ENCODE measurements at regions not wholly inside any gene's neighbourhood (a gene's known extent, or its start where the extent isn't known, plus 50 kb on each side); places are given as distances from the start of the nearest gene placed in this dataset.

DNA sequence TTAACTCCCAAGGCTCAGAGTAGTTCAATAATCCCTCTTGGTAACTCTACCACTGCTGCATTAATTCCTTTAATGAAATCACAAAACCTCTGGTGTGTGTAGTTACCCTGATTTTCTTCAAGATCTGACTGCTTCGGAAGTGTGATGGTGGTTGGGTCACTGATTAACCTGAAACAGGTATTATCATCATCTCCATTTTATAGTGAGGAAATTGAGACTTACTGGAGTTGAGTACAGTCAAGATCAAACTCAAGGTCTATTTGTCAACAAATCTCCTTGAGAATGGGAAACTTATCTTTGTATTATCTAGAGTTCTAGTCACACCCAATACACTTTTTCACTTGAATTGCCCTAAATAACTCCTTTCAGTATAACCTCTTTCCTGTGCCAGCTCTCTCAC is 233.5 kb downstream of the BTG1 start:
- Mint-ChIP-seq H3K36me3 (ENCODE audit: insufficient read depth in 2 of 2) (no peaks in the 10 kb centered on the region), H3K9me3 (peaks cover 5 to 6% of the 10 kb centered on the region in 2 donors), H3K27me3 (ENCODE audit: low read depth) (no peaks in the 10 kb centered on the region), H3K27ac (no peak overlapping the region), H3K4me3 (no peak overlapping the region), H3K4me1 (ENCODE audit: low read depth) (peaks cover 9% of the 10 kb centered on the region)
- DNase-seq: no peak
- ATAC-seq (replicated peaks in 1 of 2): no peak

DNA sequence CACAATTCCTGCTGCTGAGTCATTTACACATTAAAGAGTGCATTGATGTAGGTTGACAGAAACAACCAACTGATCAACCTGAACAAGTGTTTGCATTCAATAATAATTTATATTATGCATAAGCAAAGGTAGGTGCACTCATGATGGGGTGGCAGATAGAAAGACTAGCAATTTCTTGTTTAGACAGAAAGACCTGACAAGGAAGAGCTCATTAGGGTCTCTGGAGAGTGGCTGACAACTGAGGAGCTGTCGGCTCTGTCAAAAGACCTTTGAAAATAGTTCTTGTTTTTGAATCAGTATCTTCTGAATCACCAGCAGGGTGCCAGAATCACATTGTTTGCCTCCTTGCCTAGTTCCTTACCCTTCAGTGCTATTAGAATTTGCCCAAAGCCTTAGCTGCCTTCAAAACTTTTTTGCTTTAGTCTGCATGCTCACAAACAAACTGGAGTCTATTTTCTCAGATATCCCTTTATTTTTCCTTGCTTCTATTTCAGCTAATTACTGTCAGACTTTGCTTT is 234.7 kb downstream of the BTG1 start:
- Mint-ChIP-seq H3K27ac (no peak overlapping the region), H3K4me1 (ENCODE audit: low read depth) (peaks cover 10% of the 10 kb centered on the region), H3K9me3 (peaks cover 5 to 6% of the 10 kb centered on the region in 2 donors), H3K36me3 (ENCODE audit: insufficient read depth in 2 of 2) (no peaks in the 10 kb centered on the region), H3K27me3 (ENCODE audit: low read depth) (no peaks in the 10 kb centered on the region), H3K4me3 (no peak overlapping the region)
- no peak for ATAC-seq (replicated peaks in 1 of 2)
- no peak for DNase-seq

DNA sequence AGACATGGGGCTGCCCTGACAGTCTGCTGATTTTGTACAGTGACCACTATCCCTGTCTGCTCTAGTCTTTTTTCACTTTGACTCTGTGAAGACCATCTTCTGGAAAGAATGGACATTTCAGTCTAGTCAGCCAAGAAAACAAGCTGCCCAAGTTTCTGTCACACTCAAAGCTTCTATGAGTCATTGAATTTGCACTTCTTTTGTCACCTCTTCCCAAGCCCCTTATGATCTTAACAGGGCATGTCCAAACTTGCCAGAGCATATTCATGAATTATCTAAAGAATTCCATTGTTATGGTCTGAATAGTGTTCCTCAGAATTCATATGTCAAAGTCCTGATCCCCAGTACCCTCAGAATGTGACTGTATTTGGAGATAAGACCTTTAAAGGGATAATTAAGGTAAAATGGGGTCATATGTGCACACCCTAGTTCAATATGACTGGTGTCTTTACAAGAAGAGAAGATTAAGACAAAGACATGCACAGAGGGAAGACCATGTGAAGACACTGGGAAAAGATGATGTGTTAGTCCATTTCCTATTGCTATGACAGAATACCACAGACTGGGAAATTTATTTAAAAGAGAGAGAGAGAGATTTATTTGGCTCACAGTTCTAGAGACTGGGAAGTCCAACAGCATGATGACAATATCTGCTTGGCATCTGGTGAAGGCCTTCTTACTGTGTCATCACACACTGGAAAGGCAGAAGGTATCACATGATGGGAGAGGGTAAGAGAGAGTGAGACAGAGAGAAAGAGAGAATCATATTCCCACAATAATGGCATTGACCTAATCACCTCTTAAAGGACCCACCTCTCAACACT is 242.6 kb downstream of the BTG1 start:
- H3K27ac Mint-ChIP-seq: peak overlapping the region; percentile 14
- H3K9me3 Mint-ChIP-seq: peaks cover 11 to 18% of the 10 kb centered on the region in 2 donors
- H3K4me3 Mint-ChIP-seq: peak overlapping the region in 1 of 2 donors; percentile 15
- no peak for DNase-seq
- no peaks in the 10 kb centered on the region for H3K27me3 Mint-ChIP-seq (ENCODE audit: low read depth)
- ATAC-seq (replicated peaks in 1 of 2): peak in 1 of 2 donors; percentile 22
- peaks cover 12% of the 10 kb centered on the region for H3K4me1 Mint-ChIP-seq (ENCODE audit: low read depth)
- H3K36me3 Mint-ChIP-seq (ENCODE audit: insufficient read depth in 2 of 2): peaks cover 9 to 18% of the 10 kb centered on the region in 2 donors

DNA sequence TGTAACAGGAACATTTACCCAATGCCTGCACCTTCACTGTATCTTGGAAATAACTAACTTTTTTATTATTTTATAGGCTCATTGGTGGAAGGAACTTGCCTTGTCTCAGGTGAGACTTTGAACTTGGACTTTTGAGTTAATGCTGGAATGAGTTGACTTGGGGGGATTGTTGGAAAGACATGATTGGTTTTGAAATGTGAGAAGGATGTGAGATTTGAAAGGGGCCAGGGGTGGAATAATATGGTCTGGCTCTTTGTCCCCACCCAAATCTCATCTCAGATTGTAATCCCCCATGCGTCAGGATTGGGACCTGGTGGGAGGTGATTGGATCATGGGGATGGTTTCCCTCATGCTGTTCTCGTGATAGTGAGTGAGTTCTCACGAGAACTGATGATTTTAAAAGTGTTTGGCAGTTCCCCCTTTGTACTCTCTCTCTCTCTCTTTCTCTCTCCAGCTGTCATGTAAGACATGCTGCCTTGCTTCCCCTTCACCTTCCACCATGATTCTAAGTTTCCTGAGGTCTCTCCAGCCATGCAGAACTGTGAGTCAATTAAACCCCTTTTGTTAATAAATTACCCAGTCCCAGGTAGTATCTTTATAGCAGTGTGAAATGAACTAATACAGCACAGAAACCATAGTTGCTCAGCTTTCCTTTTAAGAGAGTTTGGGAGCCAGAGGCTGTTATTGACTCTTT is 244.1 kb downstream of the BTG1 start:
- H3K4me1 Mint-ChIP-seq (ENCODE audit: low read depth): peaks cover 8% of the 10 kb centered on the region
- ATAC-seq (replicated peaks in 1 of 2): no peak
- peaks cover 14 to 18% of the 10 kb centered on the region in 2 donors for H3K9me3 Mint-ChIP-seq
- H3K27me3 Mint-ChIP-seq (ENCODE audit: low read depth): no peaks in the 10 kb centered on the region
- DNase-seq: no peak
- peaks cover 9 to 20% of the 10 kb centered on the region in 2 donors for H3K36me3 Mint-ChIP-seq (ENCODE audit: insufficient read depth in 2 of 2)
- H3K4me3 Mint-ChIP-seq: no peak overlapping the region
- no peak overlapping the region for H3K27ac Mint-ChIP-seq

DNA sequence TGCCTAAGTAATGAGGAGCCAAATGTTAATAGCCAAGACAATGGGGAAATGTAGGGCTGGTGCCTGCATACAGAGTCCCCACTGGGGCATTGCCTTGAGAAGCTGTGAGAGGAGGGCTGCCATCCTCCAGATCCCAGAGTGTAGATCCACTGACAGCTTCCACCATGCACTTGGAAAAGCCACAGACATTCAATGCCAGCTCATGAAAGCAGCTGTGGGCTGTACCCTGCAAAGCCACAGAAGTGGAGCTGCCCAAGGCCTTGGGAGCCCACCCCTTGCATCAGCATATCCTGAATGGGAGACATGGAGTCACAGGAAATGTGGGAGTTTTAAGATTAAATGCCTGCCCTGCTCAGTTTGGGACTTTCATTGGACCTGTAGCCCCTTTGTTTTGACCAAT is 244.7 kb downstream of the BTG1 start:
- Mint-ChIP-seq H3K4me1 (ENCODE audit: low read depth) (peaks cover 8% of the 10 kb centered on the region), H3K9me3 (peaks cover 14 to 18% of the 10 kb centered on the region in 2 donors), H3K36me3 (ENCODE audit: insufficient read depth in 2 of 2) (peaks cover 9 to 20% of the 10 kb centered on the region in 2 donors), H3K27me3 (ENCODE audit: low read depth) (no peaks in the 10 kb centered on the region), H3K27ac (no peak overlapping the region), H3K4me3 (no peak overlapping the region)
- ATAC-seq (replicated peaks in 1 of 2) (no peak), DNase-seq (no peak)

DNA sequence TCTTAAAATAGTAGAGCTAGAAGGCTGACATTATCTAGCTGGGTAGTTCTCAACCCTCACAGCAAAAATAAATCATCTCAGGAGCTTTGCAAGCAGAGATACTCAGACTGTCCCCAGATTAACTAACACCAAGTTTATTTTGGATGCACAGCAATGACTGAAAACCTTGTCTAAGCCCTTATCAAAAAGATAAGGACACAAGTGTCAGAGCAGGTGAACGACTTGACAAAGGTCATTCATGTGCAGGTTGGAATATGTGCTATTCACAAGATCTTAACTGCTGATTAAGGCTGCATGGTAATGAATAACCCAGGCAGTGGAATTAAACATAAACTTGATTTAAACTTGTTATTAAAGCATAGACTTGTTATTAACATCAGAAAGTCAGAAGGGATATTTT is 246.6 kb downstream of the BTG1 start:
- no peak for DNase-seq
- ATAC-seq (replicated peaks in 1 of 2): no peak
- Mint-ChIP-seq H3K27me3 (ENCODE audit: low read depth) (no peaks in the 10 kb centered on the region), H3K4me1 (ENCODE audit: low read depth) (peaks cover 8% of the 10 kb centered on the region), H3K27ac (no peak overlapping the region), H3K4me3 (no peak overlapping the region), H3K9me3 (peaks cover 12 to 17% of the 10 kb centered on the region in 2 donors), H3K36me3 (ENCODE audit: insufficient read depth in 2 of 2) (peaks cover 9 to 17% of the 10 kb centered on the region in 2 donors)

DNA sequence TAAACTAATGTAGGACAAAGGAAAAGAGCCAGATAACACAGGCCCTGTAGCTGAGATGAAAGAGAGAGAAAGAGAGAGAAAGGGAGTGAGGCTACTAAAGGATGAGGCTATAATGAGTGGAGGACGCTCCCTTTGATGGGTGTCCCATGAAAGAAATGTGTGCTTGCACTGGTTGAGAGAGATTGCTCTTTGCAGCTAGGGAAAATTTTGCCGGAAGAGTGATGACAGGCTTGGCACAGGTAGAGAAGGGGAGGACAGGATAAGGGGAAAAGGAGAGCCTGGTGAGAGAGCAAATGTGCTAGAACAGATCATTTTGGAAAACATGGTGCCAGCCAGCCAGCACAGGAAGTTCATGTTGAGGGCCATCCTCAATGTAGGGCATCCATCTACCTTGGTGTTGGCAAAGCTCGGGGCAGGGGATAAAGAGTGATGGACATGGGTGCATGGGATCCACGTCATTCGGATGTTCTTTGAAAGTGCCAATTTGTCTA is 248.6 kb downstream of the BTG1 start:
- H3K9me3 Mint-ChIP-seq: peaks cover 8% of the 10 kb centered on the region in 2 donors
- H3K4me1 Mint-ChIP-seq (ENCODE audit: low read depth): no peaks in the 10 kb centered on the region
- H3K27ac Mint-ChIP-seq: no peak overlapping the region
- H3K36me3 Mint-ChIP-seq (ENCODE audit: insufficient read depth in 2 of 2): peaks cover 0 to 10% of the 10 kb centered on the region in 2 donors
- H3K27me3 Mint-ChIP-seq (ENCODE audit: low read depth): no peaks in the 10 kb centered on the region
- no peak for ATAC-seq (replicated peaks in 1 of 2)
- DNase-seq: no peak
- no peak overlapping the region for H3K4me3 Mint-ChIP-seq

DNA sequence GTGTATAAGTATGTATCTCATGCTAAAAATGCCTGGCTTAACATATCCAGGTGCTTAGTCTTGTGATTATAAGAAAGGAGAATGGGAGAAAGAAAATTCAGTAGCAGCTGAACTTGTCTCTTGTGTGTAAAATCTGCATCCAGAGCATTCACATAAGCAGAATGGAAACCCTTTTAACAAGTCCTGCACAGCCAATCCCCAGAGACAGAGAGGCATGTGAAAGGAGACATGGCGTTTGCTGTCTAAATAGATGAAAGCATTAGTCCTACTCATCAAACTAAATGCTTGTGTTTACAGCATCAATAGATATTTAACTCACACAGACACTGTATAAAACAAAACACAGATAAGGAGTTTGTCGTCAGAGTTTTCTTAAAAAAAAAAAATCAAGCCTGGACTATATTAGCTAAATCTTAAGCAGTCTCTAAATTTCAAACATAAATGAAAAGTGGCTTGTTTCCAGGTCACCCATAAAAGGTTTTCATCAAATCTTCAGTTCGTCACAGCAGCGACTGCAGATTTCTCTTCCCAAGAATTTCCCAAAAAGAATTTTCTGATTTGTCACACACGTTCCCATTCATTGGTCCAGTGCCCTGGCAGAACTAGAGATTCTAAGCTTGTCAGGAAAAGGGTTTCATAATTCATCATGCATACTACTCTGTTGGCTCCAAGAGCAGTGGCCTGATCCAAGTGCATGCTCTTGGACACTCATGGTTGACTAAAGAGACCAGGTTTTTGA is 249.2 kb downstream of the BTG1 start:
- Mint-ChIP-seq H3K4me1 (ENCODE audit: low read depth) (no peaks in the 10 kb centered on the region), H3K27ac (no peak overlapping the region), H3K36me3 (ENCODE audit: insufficient read depth in 2 of 2) (peaks cover 0 to 6% of the 10 kb centered on the region in 2 donors), H3K27me3 (ENCODE audit: low read depth) (no peaks in the 10 kb centered on the region), H3K9me3 (peaks cover 5 to 7% of the 10 kb centered on the region in 2 donors), H3K4me3 (no peak overlapping the region)
- no peak for ATAC-seq (replicated peaks in 1 of 2)
- DNase-seq: no peak

DNA sequence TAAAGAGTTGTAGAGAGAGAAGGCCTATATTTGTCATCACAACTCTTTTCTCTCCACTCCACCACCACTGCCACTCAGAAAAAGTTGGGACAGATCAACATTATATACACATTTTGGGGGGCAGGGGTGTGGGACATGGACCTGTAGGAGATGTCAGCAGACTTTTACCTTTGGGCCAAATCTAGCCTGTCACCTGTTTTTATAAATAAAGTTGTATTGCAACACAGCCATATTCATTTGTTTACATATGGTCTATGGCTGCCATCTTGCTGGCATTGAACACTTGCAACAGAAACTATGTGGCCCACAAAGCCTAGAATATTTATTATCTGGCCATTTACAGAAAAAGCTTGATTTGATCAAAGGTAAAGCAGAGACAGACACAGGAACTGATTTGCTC is 250.7 kb downstream of the BTG1 start:
- Mint-ChIP-seq H3K4me1 (ENCODE audit: low read depth) (no peaks in the 10 kb centered on the region), H3K27me3 (ENCODE audit: low read depth) (no peaks in the 10 kb centered on the region), H3K4me3 (no peak overlapping the region), H3K9me3 (peaks cover 3 to 5% of the 10 kb centered on the region in 2 donors), H3K27ac (no peak overlapping the region), H3K36me3 (ENCODE audit: insufficient read depth in 2 of 2) (peaks cover 0 to 1% of the 10 kb centered on the region in 2 donors)
- ATAC-seq (replicated peaks in 1 of 2) (no peak), DNase-seq (no peak)

DNA sequence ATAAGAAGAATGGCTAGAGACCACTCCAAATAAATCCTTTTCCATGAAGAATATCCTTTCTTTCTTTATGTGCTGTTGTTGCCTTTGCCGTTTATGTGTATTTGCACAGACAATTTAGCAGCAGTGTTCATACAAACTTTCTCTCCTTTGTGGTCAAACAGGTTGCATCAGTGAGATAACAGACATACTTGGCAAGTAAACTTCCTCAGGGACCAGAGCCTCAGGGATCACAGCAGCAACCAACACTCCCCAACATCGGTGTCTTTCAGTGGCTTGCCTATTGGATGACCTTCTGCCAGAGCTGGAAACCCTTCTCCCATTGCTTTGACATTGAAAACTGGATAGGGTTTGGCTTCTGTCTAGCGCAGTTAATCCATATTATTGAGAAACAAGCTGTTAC is 252.2 kb downstream of the BTG1 start:
- Mint-ChIP-seq H3K36me3 (ENCODE audit: insufficient read depth in 2 of 2) (peaks cover 0 to 1% of the 10 kb centered on the region in 2 donors), H3K9me3 (peaks cover 3 to 5% of the 10 kb centered on the region in 2 donors), H3K4me1 (ENCODE audit: low read depth) (no peaks in the 10 kb centered on the region), H3K27ac (no peak overlapping the region), H3K4me3 (no peak overlapping the region), H3K27me3 (ENCODE audit: low read depth) (no peaks in the 10 kb centered on the region)
- DNase-seq: no peak
- no peak for ATAC-seq (replicated peaks in 1 of 2)

DNA sequence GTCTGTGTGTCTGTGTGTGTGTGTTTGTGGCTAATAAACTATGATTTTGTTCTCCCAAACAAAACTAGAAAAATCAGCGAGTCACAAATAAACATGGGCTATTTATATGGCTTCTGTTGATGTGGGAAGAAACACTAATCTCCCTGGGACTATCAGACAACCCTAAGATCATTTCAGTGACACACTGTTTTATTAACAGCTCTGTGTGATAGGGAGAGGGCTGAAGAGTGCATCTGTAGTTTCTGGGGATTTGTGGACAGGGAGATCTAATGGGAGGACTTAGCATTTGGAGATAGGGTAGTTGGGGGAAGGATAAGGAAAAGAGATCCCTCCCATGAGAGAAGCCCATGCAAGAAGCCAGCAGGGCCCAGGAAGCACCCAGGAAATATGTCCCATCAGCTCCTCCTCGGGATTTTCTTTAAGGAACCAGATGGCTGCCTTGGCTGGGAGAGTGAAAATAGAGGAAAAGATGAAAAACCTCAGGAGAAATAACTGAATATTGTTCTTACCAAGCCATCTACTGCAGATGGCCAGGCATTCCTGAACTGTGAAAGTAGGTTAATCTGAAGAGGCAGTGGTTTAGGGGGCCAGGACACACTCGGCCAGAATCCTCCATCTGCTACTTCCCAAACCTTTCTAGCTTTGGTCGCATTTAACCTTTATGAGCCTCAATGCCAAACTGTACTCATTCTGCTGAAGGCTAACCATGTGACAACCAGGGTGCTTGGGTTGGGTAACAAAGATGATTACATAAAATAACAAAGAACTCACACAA is 253.4 kb downstream of the BTG1 start:
- Mint-ChIP-seq H3K9me3 (peaks cover 3 to 5% of the 10 kb centered on the region in 2 donors), H3K27me3 (ENCODE audit: low read depth) (no peaks in the 10 kb centered on the region), H3K36me3 (ENCODE audit: insufficient read depth in 2 of 2) (peaks cover 0 to 1% of the 10 kb centered on the region in 2 donors), H3K4me1 (ENCODE audit: low read depth) (no peaks in the 10 kb centered on the region), H3K4me3 (no peak overlapping the region), H3K27ac (no peak overlapping the region)
- ATAC-seq (replicated peaks in 1 of 2): no peak
- no peak for DNase-seq

DNA sequence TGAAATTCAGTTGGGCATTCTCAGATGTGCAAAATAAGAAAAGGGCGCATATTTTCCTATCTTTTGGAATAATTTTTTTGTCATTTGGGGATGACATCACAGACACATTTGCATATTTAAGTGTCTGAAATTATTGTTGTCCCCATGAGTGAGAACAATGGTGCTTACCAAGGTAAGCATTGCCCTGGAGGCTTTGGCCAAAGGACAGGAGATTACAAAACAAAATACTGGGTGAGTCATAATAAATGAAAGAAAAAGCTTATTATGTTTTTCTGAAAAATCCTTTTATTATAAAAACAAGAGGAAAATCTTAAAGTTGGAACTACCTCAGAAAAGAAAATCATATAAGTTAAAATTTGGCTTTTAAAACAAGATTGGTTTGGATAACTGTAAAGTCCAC is 254.9 kb downstream of the BTG1 start:
- ATAC-seq (replicated peaks in 1 of 2) (no peak), DNase-seq (no peak)
- Mint-ChIP-seq H3K9me3 (peaks cover 0 to 2% of the 10 kb centered on the region in 2 donors), H3K36me3 (ENCODE audit: insufficient read depth in 2 of 2) (no peaks in the 10 kb centered on the region), H3K4me3 (no peak overlapping the region), H3K27ac (no peak overlapping the region), H3K27me3 (ENCODE audit: low read depth) (no peaks in the 10 kb centered on the region), H3K4me1 (ENCODE audit: low read depth) (no peaks in the 10 kb centered on the region)

All from activated T-cell treated with anti-CD3 and anti-CD28 coated beads, Interleukin-2, amount 50 U/mL, for 72 hours (primary cell).